Parathyroid adenoma (tissue), 2 donors: ENCODE measurements at regions not wholly inside any gene's neighbourhood (a gene's known extent, or its start where the extent isn't known, plus 50 kb on each side); places are given as distances from the start of the nearest gene placed in this dataset.

Experiments
- H2AFZ ChIP-seq: fragments of 300-600 bp; sonication (generic); one replicate; pipeline ENCODE4 v1.7.0; 2017; ENCODE audit warnings: antibody characterized with exemption, mild to moderate bottlenecking
- H3K27ac ChIP-seq: fragments of 300-600 bp; sonication (generic); one replicate; pipeline ENCODE4 v1.7.0; 2017
- H3K27me3 ChIP-seq: fragments of 300-600 bp; sonication (generic); one replicate; pipeline ENCODE4 v1.7.0; 2017; ENCODE audit warnings: low read length; ENCODE audit not compliant: control insufficient read depth, insufficient read depth
- H3K36me3 ChIP-seq: fragments of 300-600 bp; sonication (generic); one replicate; pipeline ENCODE4 v1.7.0; 2017; ENCODE audit warnings: low read length; ENCODE audit not compliant: control insufficient read depth, insufficient read depth
- H3K4me1 ChIP-seq: fragments of 300-600 bp; sonication (generic); one replicate; pipeline ENCODE4 v1.7.0; 2017; ENCODE audit warnings: control low read depth
- H3K4me2 ChIP-seq: fragments of 300-600 bp; sonication (generic); one replicate; pipeline ENCODE4 v1.7.0; 2017; ENCODE audit warnings: low read length
- H3K4me3 ChIP-seq: fragments of 300-600 bp; sonication (generic); one replicate; pipeline ENCODE4 v1.7.0; 2017; ENCODE audit warnings: low read depth, low read length
- H3K79me2 ChIP-seq: fragments of 300-600 bp; sonication (generic); one replicate; pipeline ENCODE4 v1.7.0; 2017; ENCODE audit warnings: control low read depth
- H3K9ac ChIP-seq: fragments of 300-600 bp; sonication (generic); one replicate; pipeline ENCODE4 v1.7.0; 2017; ENCODE audit warnings: mild to moderate bottlenecking
- H3K9me3 ChIP-seq: fragments of 300-600 bp; sonication (generic); one replicate; pipeline ENCODE4 v1.7.0; 2017; ENCODE audit warnings: low read length; ENCODE audit not compliant: control insufficient read depth
- CTCF ChIP-seq: fragments of 300-600 bp; sonication (generic); IDR thresholded peaks from one replicate; pipeline ENCODE4 v1.7.0; 2017; ENCODE audit warnings: antibody characterized with exemption, mild to moderate bottlenecking
- donor health status: primary hyperparathyroidism.

DNA sequence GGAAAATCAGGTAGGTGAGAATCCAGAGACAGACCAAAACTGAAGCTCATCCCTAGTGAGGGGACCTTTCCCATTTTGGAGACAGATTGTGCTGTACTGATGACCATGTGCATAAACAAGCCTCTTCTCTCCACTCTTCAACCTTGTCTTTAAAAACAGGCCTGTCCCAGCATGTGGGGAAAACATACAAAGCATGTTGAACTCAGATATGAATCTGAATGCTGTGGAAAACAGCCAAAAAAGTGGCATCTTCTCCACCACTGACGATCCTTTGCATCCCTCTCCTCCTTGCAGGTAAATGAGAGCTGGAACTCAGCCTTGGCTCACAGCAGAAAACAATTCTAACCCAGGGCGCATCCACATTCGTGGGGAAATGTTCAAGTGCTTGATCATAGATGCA lies 123.7 kb upstream of the FOXQ1 start:
- no peak overlapping the region for H3K4me3 ChIP-seq
- no peaks in the 10 kb centered on the region for H3K9me3 ChIP-seq
- no peak overlapping the region for H3K9ac ChIP-seq
- no peak for TF ChIP-seq CTCF
- no peak overlapping the region for H3K27ac ChIP-seq
- H3K79me2 ChIP-seq = no peaks in the 10 kb centered on the region
- no peaks in the 10 kb centered on the region for H3K36me3 ChIP-seq
- H2AFZ ChIP-seq = no peak overlapping the region
- H3K27me3 ChIP-seq = no peaks in the 10 kb centered on the region
- no peaks in the 10 kb centered on the region for H3K4me1 ChIP-seq
- no peak overlapping the region for H3K4me2 ChIP-seq

- H3K4me3 ChIP-seq = no peak overlapping the region
- no peak for TF ChIP-seq CTCF
- no peaks in the 10 kb centered on the region for H3K36me3 ChIP-seq
- no peak overlapping the region for H3K27ac ChIP-seq
- no peaks in the 10 kb centered on the region for H3K9me3 ChIP-seq
- no peaks in the 10 kb centered on the region for H3K4me1 ChIP-seq
- no peaks in the 10 kb centered on the region for H3K79me2 ChIP-seq
- H3K9ac ChIP-seq = no peak overlapping the region
- H3K27me3 ChIP-seq = no peaks in the 10 kb centered on the region
- no peak overlapping the region for H3K4me2 ChIP-seq
- no peak overlapping the region for H2AFZ ChIP-seq
These were observed 124.4 kb upstream of the FOXQ1 start for GRCh38 chr6:1187293-1188131.

GRCh38 chr6:1184318-1184717 lies 127.6 kb upstream of the FOXQ1 start:
- Histone ChIP-seq H3K36me3 (no peaks in the 10 kb centered on the region), H3K9ac (no peak overlapping the region)

GRCh38 chr6:1182722-1183521 lies 129.0 kb upstream of the FOXQ1 start:
- Histone ChIP-seq H3K27ac (no peak overlapping the region), H3K36me3 (no peaks in the 10 kb centered on the region), H3K79me2 (no peaks in the 10 kb centered on the region), H3K4me1 (no peaks in the 10 kb centered on the region), H2AFZ (no peak overlapping the region), H3K4me3 (no peak overlapping the region), H3K4me2 (no peak overlapping the region), H3K9ac (no peak overlapping the region), H3K27me3 (no peaks in the 10 kb centered on the region), H3K9me3 (no peaks in the 10 kb centered on the region)
- TF ChIP-seq CTCF = no peak

More at GRCh38 chr6:1184318-1184717, 127.6 kb upstream of the FOXQ1 start:
- no peaks in the 10 kb centered on the region for H3K4me1 ChIP-seq
- no peaks in the 10 kb centered on the region for H3K79me2 ChIP-seq
- H3K27me3 ChIP-seq = no peaks in the 10 kb centered on the region
- no peak overlapping the region for H2AFZ ChIP-seq
- no peak overlapping the region for H3K4me2 ChIP-seq
- H3K27ac ChIP-seq = no peak overlapping the region
- H3K4me3 ChIP-seq = no peak overlapping the region
- H3K9me3 ChIP-seq = no peaks in the 10 kb centered on the region
- TF ChIP-seq CTCF = no peak
